Kidney epithelial cell (primary cell): ENCODE measurements at regions not wholly inside any gene's neighbourhood (a gene's known extent, or its start where the extent isn't known, plus 50 kb on each side); places are given as distances from the start of the nearest gene placed in this dataset.
"Not testable (repeated sequence)": the region's sequence is repeated elsewhere in the genome, so short reads cannot be mapped to it uniquely, and the experiment has no call there.

Source experiments
- DNase-seq: peaks from one replicate; pipeline ENCODE4 v3.0.0-alpha.2; 2010; ENCODE audit warnings: low read depth
- H3K27me3 ChIP-seq: 2 replicates; pipeline ENCODE4 v1.6.0; 2011; ENCODE audit warnings: low read length; ENCODE audit not compliant: control insufficient read depth, insufficient read depth
- H3K36me3 ChIP-seq: 2 replicates; pipeline ENCODE4 v1.5.1; 2011; ENCODE audit warnings: low read length; ENCODE audit not compliant: control insufficient read depth, insufficient read depth
- H3K4me3 ChIP-seq: 2 replicates; pipeline ENCODE4 v1.5.1; 2011; ENCODE audit warnings: low read depth, mild to moderate bottlenecking, control low read depth, low read length
- TF ChIP-seq, protein P1 (sequence below): IDR thresholded peaks from 2 replicates; pipeline ENCODE4 v1.5.1; 2011; ENCODE audit warnings: mild to moderate bottlenecking, moderate library complexity, low read length, control low read depth, inconsistent platforms; ENCODE audit not compliant: insufficient read depth, poor library complexity, severe bottlenecking

DNA sequence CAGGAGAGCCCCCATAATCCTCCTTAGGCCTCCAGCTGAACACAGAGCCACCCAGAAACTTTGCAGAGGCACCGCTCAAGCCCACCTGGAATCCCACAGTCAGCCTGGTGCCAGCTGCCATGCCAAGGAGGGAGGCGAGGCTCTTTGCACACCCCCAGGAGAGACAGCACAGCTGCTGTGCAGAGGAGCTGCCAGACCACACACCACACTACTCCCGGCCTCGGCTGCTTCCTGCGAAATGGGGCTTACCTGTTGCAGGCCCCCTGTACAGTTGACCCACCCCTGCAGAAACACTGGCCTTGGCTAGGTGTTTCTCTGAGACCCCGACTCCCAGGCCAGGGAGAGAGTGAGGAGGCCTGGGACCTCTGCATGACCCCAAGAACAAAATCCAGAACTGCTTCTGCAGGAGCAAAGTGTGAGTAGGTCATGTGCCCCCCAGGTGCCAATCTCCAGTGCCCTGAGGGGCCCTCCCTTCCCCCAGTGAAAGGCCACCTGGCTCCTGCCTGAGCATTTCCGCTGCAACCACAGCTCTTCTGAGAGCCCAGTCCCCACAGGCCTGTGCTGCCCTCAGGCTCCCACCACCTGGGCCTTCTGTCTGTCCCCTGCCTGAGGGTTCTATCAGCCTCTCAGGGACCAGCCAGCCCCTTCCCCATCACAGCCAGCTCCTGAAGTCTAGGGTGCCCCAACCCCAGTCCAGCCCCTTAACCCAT, 580.4 kb downstream of the UQCRFS1 start:
- no peak for DNase-seq
- Histone ChIP-seq H3K36me3 (no peaks in the 10 kb centered on the region), H3K4me3 (no peak overlapping the region), H3K27me3 (no peaks in the 10 kb centered on the region)
- TF ChIP-seq, protein P1, sequence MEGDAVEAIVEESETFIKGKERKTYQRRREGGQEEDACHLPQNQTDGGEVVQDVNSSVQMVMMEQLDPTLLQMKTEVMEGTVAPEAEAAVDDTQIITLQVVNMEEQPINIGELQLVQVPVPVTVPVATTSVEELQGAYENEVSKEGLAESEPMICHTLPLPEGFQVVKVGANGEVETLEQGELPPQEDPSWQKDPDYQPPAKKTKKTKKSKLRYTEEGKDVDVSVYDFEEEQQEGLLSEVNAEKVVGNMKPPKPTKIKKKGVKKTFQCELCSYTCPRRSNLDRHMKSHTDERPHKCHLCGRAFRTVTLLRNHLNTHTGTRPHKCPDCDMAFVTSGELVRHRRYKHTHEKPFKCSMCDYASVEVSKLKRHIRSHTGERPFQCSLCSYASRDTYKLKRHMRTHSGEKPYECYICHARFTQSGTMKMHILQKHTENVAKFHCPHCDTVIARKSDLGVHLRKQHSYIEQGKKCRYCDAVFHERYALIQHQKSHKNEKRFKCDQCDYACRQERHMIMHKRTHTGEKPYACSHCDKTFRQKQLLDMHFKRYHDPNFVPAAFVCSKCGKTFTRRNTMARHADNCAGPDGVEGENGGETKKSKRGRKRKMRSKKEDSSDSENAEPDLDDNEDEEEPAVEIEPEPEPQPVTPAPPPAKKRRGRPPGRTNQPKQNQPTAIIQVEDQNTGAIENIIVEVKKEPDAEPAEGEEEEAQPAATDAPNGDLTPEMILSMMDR = no peak

GRCh38 chr19:28631961-28632360, 581.0 kb downstream of the UQCRFS1 start:
- no peak for DNase-seq
- TF ChIP-seq, protein P1 = no peak

GRCh38 chr19:28627669-28628068, 585.3 kb downstream of the UQCRFS1 start:
- no peaks in the 10 kb centered on the region for H3K27me3 ChIP-seq
- H3K36me3 ChIP-seq = no peaks in the 10 kb centered on the region
- no peak for DNase-seq
- H3K4me3 ChIP-seq = no peak overlapping the region
- TF ChIP-seq, protein P1 = no peak

More at GRCh38 chr19:28631961-28632360, 581.0 kb downstream of the UQCRFS1 start:
- Histone ChIP-seq H3K27me3 (no peaks in the 10 kb centered on the region), H3K36me3 (no peaks in the 10 kb centered on the region), H3K4me3 (no peak overlapping the region)

- H3K36me3 ChIP-seq, DNase-seq, H3K4me3 ChIP-seq, H3K27me3 ChIP-seq: not testable (repeated sequence)
Measured at GRCh38 chr19:28626407-28626806, 586.5 kb downstream of the UQCRFS1 start.

DNA sequence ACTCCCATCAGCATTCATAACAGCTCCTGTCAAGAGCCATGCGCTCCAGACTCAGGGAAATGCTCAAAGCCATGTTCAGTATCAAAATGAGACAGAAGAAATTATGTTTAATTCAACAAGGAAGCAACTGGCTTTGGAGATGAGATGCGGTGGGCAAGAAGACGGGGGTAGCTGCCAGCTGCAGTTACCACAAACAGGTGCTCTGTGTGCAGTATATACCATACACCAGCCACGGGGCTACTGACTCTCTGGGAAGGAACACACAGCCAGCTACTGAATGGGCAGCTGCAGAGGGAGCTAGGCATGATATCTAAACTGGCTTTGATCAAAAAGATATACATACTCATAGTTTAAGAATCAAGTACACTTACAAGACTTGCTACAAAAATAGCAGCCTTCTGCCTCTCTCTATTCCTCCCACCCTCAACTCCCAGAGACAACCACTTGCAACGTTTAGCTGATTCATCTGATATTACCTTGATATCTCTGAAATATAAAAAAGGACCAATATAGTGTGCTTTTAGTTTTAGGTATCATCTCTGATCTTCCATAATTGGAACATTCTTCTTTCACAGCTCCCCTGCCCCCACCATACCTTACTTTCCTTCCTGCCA, 593.0 kb downstream of the UQCRFS1 start:
- no peaks in the 10 kb centered on the region for H3K36me3 ChIP-seq
- no peaks in the 10 kb centered on the region for H3K27me3 ChIP-seq
- no peak for DNase-seq
- TF ChIP-seq, protein P1 = no peak
- no peak overlapping the region for H3K4me3 ChIP-seq

DNA sequence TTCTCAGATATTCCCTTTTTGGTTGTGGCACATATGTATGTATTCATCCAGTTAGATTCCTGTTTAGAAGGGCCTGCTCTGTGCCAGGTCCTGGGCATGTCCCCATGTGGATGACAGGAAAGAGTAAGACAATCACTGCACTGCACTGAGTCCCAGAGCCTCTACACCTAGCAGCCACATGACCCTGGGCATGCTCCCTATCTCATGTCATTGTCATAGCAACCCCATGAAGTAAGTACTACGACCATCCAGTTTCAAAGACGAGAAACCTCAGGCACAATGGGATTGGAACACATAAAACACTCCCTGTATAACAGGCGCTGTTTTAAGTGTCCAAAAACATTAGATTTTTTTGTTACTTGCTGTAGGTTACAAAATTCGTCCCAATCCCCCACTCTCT, 594.4 kb downstream of the UQCRFS1 start:
- DNase-seq = no peak
- no peaks in the 10 kb centered on the region for H3K27me3 ChIP-seq
- no peak overlapping the region for H3K4me3 ChIP-seq
- no peaks in the 10 kb centered on the region for H3K36me3 ChIP-seq
- TF ChIP-seq, protein P1 = no peak
